ENCODE measurements at regions not wholly inside any gene's neighbourhood (a gene's known extent, or its start where the extent isn't known, plus 50 kb on each side); places are given as distances from the start of the nearest gene placed in this dataset.
"Not testable (repeated sequence)": the region's sequence is repeated elsewhere in the genome, so short reads cannot be mapped to it uniquely, and the experiment has no call there.

DNA sequence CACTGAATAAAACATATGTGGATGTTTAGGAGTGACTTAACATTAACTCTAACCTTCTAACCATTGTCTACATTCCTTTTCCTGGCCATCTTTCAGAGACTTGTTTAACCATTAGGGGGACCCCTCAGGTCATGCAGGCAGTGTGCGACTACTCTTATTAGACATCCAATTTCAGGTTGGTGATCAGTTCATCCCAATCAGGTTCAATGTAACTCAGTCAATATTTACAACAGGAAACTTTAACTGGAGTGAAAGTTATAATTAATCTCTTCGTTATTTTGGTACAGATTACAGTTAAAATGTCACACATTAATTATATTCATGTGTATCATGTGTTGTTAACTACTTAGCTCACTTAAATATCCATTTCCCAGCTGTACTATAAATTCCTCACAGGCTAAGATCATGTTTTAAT lies 68.8 kb upstream of the RGS1 start:
- no peak overlapping the region for H3K4me3 ChIP-seq (replicated peaks; ENCODE audit: low read depth, low read length)
- TF ChIP-seq, protein P1, sequence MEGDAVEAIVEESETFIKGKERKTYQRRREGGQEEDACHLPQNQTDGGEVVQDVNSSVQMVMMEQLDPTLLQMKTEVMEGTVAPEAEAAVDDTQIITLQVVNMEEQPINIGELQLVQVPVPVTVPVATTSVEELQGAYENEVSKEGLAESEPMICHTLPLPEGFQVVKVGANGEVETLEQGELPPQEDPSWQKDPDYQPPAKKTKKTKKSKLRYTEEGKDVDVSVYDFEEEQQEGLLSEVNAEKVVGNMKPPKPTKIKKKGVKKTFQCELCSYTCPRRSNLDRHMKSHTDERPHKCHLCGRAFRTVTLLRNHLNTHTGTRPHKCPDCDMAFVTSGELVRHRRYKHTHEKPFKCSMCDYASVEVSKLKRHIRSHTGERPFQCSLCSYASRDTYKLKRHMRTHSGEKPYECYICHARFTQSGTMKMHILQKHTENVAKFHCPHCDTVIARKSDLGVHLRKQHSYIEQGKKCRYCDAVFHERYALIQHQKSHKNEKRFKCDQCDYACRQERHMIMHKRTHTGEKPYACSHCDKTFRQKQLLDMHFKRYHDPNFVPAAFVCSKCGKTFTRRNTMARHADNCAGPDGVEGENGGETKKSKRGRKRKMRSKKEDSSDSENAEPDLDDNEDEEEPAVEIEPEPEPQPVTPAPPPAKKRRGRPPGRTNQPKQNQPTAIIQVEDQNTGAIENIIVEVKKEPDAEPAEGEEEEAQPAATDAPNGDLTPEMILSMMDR (IDR thresholded peaks at IDR 0.05; ENCODE audit: low read length, missing control alignments) = peak; percentile 53
- peak; percentile 63 for DNase-seq (ENCODE audit: low read depth)

GRCh38 chr1:192512426-192513162 lies 63.0 kb upstream of the RGS1 start:
- DNase-seq (ENCODE audit: low read depth) = no peak
- no peak overlapping the region for H3K4me3 ChIP-seq (replicated peaks; ENCODE audit: low read depth, low read length)
- TF ChIP-seq, protein P1 (IDR thresholded peaks at IDR 0.05; ENCODE audit: low read length, missing control alignments) = no peak

GRCh38 chr1:192513196-192513595 lies 62.4 kb upstream of the RGS1 start:
- H3K4me3 ChIP-seq (replicated peaks; ENCODE audit: low read depth, low read length) = no peak overlapping the region
- TF ChIP-seq, protein P1 (IDR thresholded peaks at IDR 0.05; ENCODE audit: low read length, missing control alignments) = no peak
- no peak for DNase-seq (ENCODE audit: low read depth)

DNA sequence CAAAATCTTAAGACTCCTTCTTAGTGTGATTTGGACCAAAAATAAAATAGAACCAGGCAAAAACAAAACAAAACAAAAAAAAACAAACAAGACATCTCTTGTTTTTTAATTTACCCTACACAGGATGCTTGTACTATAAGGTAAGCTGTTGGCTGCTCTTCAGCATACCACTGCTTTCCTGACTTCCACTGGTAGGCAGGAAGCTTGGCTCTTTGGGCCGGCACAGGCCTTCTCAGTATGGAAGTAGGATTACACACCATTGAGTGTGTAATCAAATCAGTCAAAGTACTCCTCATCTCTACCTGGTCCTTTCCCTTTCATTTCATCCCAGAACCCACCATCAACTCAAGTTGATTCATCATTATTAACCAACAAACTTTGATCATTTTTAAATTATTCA lies 61.9 kb upstream of the RGS1 start:
- no peak overlapping the region for H3K4me3 ChIP-seq (replicated peaks; ENCODE audit: low read depth, low read length)
- no peak for DNase-seq (ENCODE audit: low read depth)
- TF ChIP-seq, protein P1 (IDR thresholded peaks at IDR 0.05; ENCODE audit: low read length, missing control alignments) = no peak

GRCh38 chr1:192516776-192517297 lies 58.7 kb upstream of the RGS1 start:
- TF ChIP-seq, protein P1 (IDR thresholded peaks at IDR 0.05; ENCODE audit: low read length, missing control alignments) = no peak
- H3K4me3 ChIP-seq (replicated peaks; ENCODE audit: low read depth, low read length) = no peak overlapping the region
- DNase-seq (ENCODE audit: low read depth) = no peak

DNA sequence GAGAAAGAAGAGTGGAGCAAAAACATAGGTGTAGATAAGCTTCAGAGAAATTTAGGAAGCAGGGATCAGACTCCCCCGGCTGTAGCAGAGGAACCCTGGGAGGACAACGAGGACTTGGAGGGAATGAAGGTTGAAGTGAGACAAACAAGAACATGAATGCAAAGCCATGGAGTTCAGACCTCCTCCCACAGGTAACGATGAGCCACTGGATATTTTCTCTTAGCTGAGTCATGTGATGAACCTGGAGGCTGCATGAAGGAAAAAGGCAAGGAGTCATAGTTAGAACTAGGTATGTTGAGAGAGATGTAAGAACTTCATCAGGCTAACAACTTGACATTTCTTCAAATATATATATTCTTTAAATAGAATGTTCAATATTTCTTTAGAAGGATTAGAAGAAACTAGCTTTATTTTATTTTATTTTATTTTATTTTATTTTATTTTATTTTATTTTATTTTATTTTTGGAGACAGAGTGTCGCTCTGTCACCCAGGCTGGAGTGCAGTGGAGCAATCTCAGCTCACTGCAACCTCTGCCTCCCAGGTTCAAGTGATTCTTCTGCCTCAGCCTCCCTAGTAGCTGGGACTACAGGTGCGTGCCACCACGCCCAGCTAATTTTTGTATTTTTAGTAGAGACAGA lies 57.7 kb upstream of the RGS1 start:
- not testable (repeated sequence) for DNase-seq (ENCODE audit: low read depth); H3K4me3 ChIP-seq (replicated peaks; ENCODE audit: low read depth, low read length)

GRCh38 chr1:192518700-192519099 lies 56.9 kb upstream of the RGS1 start:
- no peak overlapping the region for H3K4me3 ChIP-seq (replicated peaks; ENCODE audit: low read depth, low read length)
- DNase-seq (ENCODE audit: low read depth) = no peak
- TF ChIP-seq, protein P1 (IDR thresholded peaks at IDR 0.05; ENCODE audit: low read length, missing control alignments) = no peak
